HFFc6 (cell line): ENCODE measurements at regions not wholly inside any gene's neighbourhood (a gene's known extent, or its start where the extent isn't known, plus 50 kb on each side); places are given as distances from the start of the nearest gene placed in this dataset.
A peak's percentile ranks its signal among the peaks of the same experiment; 100 is the strongest.

ENCODE experiments used
- DNase-seq: peaks from one replicate; pipeline ENCODE4 v3.0.0-alpha.2; 2018
- H3K27ac Mint-ChIP-seq: 2 replicates; pipeline ENCODE4 v1.8.0; 2020; ENCODE audit warnings: mild to moderate bottlenecking, mixed read lengths
- H3K27me3 Mint-ChIP-seq: 2 replicates; pipeline ENCODE4 v1.8.0; 2021; ENCODE audit warnings: mild to moderate bottlenecking, moderate library complexity, mixed read lengths; ENCODE audit not compliant: insufficient read depth
- H3K36me3 Mint-ChIP-seq: 2 replicates; pipeline ENCODE4 v1.8.0; 2021; ENCODE audit warnings: low read depth, mixed read lengths
- H3K4me1 Mint-ChIP-seq: 2 replicates; pipeline ENCODE4 v1.8.0; 2020; ENCODE audit warnings: low read depth, mixed read lengths
- H3K4me3 Mint-ChIP-seq: 2 replicates; pipeline ENCODE4 v1.8.0; 2020; ENCODE audit warnings: mild to moderate bottlenecking, moderate library complexity, mixed read lengths
- H3K9me3 Mint-ChIP-seq: 2 replicates; pipeline ENCODE4 v1.8.0; 2020; ENCODE audit warnings: mild to moderate bottlenecking, mixed read lengths
- TF ChIP-seq, protein P1 (sequence below): fragments of 200-600 bp; sonication (generic); IDR thresholded peaks from 2 replicates; pipeline ENCODE4 v1.5.0; 2021; ENCODE audit warnings: antibody characterized with exemption, mild to moderate bottlenecking

GRCh38 chr3:20751296-20751695, 565.3 kb upstream of the SGO1 start:
- no peaks in the 10 kb centered on the region; the same call in 1 of the 2 replicates for H3K9me3 Mint-ChIP-seq
- H3K4me1 Mint-ChIP-seq, result peaks cover 12% of the 10 kb centered on the region
- H3K27me3 Mint-ChIP-seq, result no peaks in the 10 kb centered on the region
- H3K27ac Mint-ChIP-seq, result no peak overlapping the region
- H3K4me3 Mint-ChIP-seq, result no peak overlapping the region
- no peak for DNase-seq
- TF ChIP-seq, protein P1, sequence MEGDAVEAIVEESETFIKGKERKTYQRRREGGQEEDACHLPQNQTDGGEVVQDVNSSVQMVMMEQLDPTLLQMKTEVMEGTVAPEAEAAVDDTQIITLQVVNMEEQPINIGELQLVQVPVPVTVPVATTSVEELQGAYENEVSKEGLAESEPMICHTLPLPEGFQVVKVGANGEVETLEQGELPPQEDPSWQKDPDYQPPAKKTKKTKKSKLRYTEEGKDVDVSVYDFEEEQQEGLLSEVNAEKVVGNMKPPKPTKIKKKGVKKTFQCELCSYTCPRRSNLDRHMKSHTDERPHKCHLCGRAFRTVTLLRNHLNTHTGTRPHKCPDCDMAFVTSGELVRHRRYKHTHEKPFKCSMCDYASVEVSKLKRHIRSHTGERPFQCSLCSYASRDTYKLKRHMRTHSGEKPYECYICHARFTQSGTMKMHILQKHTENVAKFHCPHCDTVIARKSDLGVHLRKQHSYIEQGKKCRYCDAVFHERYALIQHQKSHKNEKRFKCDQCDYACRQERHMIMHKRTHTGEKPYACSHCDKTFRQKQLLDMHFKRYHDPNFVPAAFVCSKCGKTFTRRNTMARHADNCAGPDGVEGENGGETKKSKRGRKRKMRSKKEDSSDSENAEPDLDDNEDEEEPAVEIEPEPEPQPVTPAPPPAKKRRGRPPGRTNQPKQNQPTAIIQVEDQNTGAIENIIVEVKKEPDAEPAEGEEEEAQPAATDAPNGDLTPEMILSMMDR, result no peak
- H3K36me3 Mint-ChIP-seq, result peaks cover 4% of the 10 kb centered on the region; the same call in 1 of the 2 replicates

GRCh38 chr3:20747741-20748140, 561.7 kb upstream of the SGO1 start:
- no peaks in the 10 kb centered on the region for H3K27me3 Mint-ChIP-seq
- H3K9me3 Mint-ChIP-seq, result no peaks in the 10 kb centered on the region; the same call in 1 of the 2 replicates
- H3K27ac Mint-ChIP-seq, result no peak overlapping the region
- peak; percentile 61 for DNase-seq
- peaks cover 12% of the 10 kb centered on the region for H3K4me1 Mint-ChIP-seq
- TF ChIP-seq, protein P1, result no peak
- peaks cover 4% of the 10 kb centered on the region; the same call in 1 of the 2 replicates for H3K36me3 Mint-ChIP-seq
- no peak overlapping the region for H3K4me3 Mint-ChIP-seq

DNA sequence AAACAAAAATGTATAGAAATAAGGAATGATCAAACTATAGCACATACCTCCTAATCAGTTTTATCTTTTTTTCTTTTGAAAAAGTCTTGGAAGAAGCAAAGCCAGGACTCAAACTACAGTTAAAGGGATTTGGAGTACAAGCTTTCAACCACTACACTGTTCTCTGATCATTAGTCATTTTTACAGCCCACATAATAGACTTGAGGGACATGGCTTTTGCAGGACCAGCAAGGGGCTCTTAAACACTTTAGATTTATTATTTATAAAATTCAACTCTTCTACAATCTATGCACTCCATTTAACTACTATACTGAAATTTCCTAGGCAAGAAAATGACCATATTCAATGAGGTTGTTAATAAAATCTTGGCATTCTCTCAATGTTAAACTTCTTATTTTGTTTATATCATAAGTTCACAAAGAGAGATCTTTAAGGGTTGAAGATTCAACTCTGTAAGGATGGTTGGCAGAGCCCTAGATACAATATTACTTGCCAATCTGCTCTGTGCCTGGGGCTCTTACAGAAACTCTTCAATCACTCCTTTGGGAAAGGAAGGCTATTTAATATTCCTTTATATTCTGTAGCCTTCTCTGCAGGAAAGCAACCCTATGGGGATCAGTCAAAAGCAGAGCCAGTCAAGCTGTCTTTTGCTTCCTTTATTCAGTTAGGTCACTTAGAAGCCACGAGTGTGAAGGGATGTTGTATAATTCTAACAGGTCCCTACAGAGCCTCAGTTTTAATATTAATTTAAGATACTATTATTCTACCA, 557.7 kb upstream of the SGO1 start:
- DNase-seq, result no peak
- Mint-ChIP-seq H3K27me3 (no peaks in the 10 kb centered on the region), H3K36me3 (no peaks in the 10 kb centered on the region; the same call in 1 of the 2 replicates), H3K27ac (no peak overlapping the region), H3K9me3 (no peaks in the 10 kb centered on the region; the same call in 1 of the 2 replicates), H3K4me3 (no peak overlapping the region), H3K4me1 (peaks cover 29% of the 10 kb centered on the region)
- TF ChIP-seq, protein P1, result no peak

- Mint-ChIP-seq H3K4me1 (peaks cover 26% of the 10 kb centered on the region), H3K27ac (no peak overlapping the region), H3K4me3 (no peak overlapping the region), H3K27me3 (no peaks in the 10 kb centered on the region), H3K9me3 (no peaks in the 10 kb centered on the region), H3K36me3 (no peaks in the 10 kb centered on the region; the same call in 1 of the 2 replicates)
- TF ChIP-seq, protein P1, result no peak
- no peak for DNase-seq
Measured at GRCh38 chr3:20742903-20743552, 557.0 kb upstream of the SGO1 start.

DNA sequence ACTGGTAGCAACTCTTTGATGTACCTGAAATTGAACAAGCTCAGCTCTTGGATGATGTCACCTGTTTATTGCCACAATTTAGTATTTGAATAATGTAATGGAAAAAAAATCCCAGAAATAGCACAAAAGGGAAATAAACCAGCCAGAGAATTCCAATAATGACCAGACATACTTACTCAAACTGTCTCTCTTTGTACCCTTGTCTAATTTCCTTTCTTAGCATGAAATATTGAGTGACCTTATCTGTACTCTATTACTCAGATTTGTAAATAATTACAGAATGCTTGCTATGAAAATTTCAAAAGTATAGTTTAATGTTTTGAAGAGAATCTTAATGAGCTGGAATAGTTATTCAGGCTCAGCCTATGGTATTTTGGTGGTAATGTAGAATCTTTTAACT, 555.4 kb upstream of the SGO1 start:
- Mint-ChIP-seq H3K27me3 (no peaks in the 10 kb centered on the region), H3K9me3 (no peaks in the 10 kb centered on the region), H3K27ac (no peak overlapping the region), H3K4me1 (peaks cover 17% of the 10 kb centered on the region), H3K36me3 (no peaks in the 10 kb centered on the region), H3K4me3 (no peak overlapping the region)
- no peak for DNase-seq
- TF ChIP-seq, protein P1, result no peak
